Mesenchymal stem cell (in vitro differentiated cells and primary cell): ENCODE measurements at regions not wholly inside any gene's neighbourhood (a gene's known extent, or its start where the extent isn't known, plus 50 kb on each side); places are given as distances from the start of the nearest gene placed in this dataset.

Experiments used
- DNase-seq: peaks from one replicate; pipeline ENCODE4 v3.0.0-alpha.2; 2013
- H2AFZ ChIP-seq: one replicate; pipeline ENCODE4 v1.6.1; 2013; ENCODE audit warnings: low read depth, mild to moderate bottlenecking, control low read depth, inconsistent platforms, low read length, moderate library complexity
- H2AK5ac ChIP-seq: 2 replicates; pipeline ENCODE4 v1.6.1; 2013; ENCODE audit warnings: low read length, moderate library complexity, mild to moderate bottlenecking, inconsistent platforms; ENCODE audit not compliant: severe bottlenecking
- H2BK120ac ChIP-seq: one replicate; pipeline ENCODE4 v1.6.1; 2013; ENCODE audit warnings: low read depth, mild to moderate bottlenecking, inconsistent platforms, low read length, moderate library complexity
- H2BK12ac ChIP-seq, 2 experiments: one replicate each; pipeline ENCODE4 v1.6.1; 2013; ENCODE audit warnings: inconsistent platforms in 2 of 2, low read length in 2 of 2, mild to moderate bottlenecking in 2 of 2, moderate library complexity in 2 of 2, control low read depth in 1 of 2
- H2BK15ac ChIP-seq: one replicate; pipeline ENCODE4 v1.6.1; 2013; ENCODE audit warnings: mild to moderate bottlenecking, low read depth, inconsistent platforms; ENCODE audit not compliant: poor library complexity, severe bottlenecking
- H2BK5ac ChIP-seq: 2 replicates; pipeline ENCODE4 v1.6.1; 2013; ENCODE audit warnings: low read depth, mild to moderate bottlenecking, low read length, control low read depth, inconsistent platforms; ENCODE audit not compliant: poor library complexity, severe bottlenecking
- H3K14ac ChIP-seq, 2 experiments: one replicate each; pipeline ENCODE4 v1.6.1; 2013; ENCODE audit warnings: inconsistent platforms in 2 of 2, low read length in 2 of 2, control low read depth in 1 of 2, mild to moderate bottlenecking in 1 of 2, moderate library complexity in 1 of 2
- H3K18ac ChIP-seq, 2 experiments: one replicate each; pipeline ENCODE4 v1.6.1; 2013; ENCODE audit warnings: inconsistent platforms in 2 of 2, low read length in 2 of 2, control low read depth in 1 of 2, low read depth in 1 of 2, mild to moderate bottlenecking in 1 of 2
- H3K23ac ChIP-seq, 2 experiments: one replicate each; pipeline ENCODE4 v1.6.1; 2013; ENCODE audit warnings: inconsistent platforms in 2 of 2, low read length in 2 of 2, mild to moderate bottlenecking in 2 of 2, moderate library complexity in 2 of 2, control low read depth in 1 of 2
- H3K27ac ChIP-seq: 2 replicates; pipeline ENCODE4 v1.5.1; 2013; ENCODE audit warnings: mild to moderate bottlenecking, moderate library complexity, low read length, control low read depth, inconsistent platforms; ENCODE audit not compliant: poor library complexity, severe bottlenecking
- H3K27me3 ChIP-seq, 2 experiments: 2 replicates each; pipeline versions ENCODE4 v1.6.1 to v1.7.0; 2013; ENCODE audit warnings: low read length in 2 of 2, mild to moderate bottlenecking in 2 of 2, moderate library complexity in 2 of 2, control low read depth in 1 of 2, inconsistent platforms in 1 of 2; ENCODE audit not compliant: control insufficient read depth in 1 of 2, insufficient read depth in 1 of 2
- H3K36me3 ChIP-seq, 2 experiments: 2 replicates each; pipeline versions ENCODE4 v1.6.1 to v1.7.0; 2013; ENCODE audit warnings: low read length in 2 of 2, control low read depth in 1 of 2, inconsistent platforms in 1 of 2, low read depth in 1 of 2, mild to moderate bottlenecking in 1 of 2; ENCODE audit not compliant: insufficient read depth in 2 of 2, control insufficient read depth in 1 of 2
- H3K4ac ChIP-seq, 2 experiments: one replicate each; pipeline ENCODE4 v1.6.1; 2013; ENCODE audit warnings: inconsistent platforms in 2 of 2, low read length in 2 of 2, mild to moderate bottlenecking in 2 of 2, moderate library complexity in 2 of 2, control low read depth in 1 of 2, low read depth in 1 of 2
- H3K4me1 ChIP-seq: 2 replicates; pipeline ENCODE4 v1.6.1; 2013; ENCODE audit warnings: low read depth, low read length, control low read depth; ENCODE audit not compliant: control insufficient read depth, insufficient read depth
- H3K4me2 ChIP-seq: 2 replicates; pipeline ENCODE4 v1.6.1; 2013; ENCODE audit warnings: low read length, mild to moderate bottlenecking, inconsistent platforms; ENCODE audit not compliant: poor library complexity, severe bottlenecking
- H3K4me3 ChIP-seq, 2 experiments: 2 replicates each; pipeline versions ENCODE4 v1.5.1 to v1.7.0; 2013; ENCODE audit warnings: low read length in 2 of 2, mild to moderate bottlenecking in 2 of 2, control low read depth in 1 of 2, low read depth in 1 of 2; ENCODE audit not compliant: insufficient read depth in 1 of 2
- H3K79me1 ChIP-seq: replicated peaks from 2 replicates; pipeline ENCODE4 v1.6.1; 2013; ENCODE audit warnings: mild to moderate bottlenecking, control low read depth, low read length, inconsistent platforms; ENCODE audit not compliant: poor library complexity, severe bottlenecking
- H3K9ac ChIP-seq: 2 replicates; pipeline ENCODE4 v1.7.0; 2013; ENCODE audit warnings: mild to moderate bottlenecking, low read length, moderate library complexity
- H3K9me3 ChIP-seq: 2 replicates; pipeline ENCODE4 v1.7.0; 2013; ENCODE audit warnings: mild to moderate bottlenecking, low read length; ENCODE audit not compliant: control insufficient read depth
- H4K8ac ChIP-seq: one replicate; pipeline ENCODE4 v1.6.1; 2013; ENCODE audit warnings: inconsistent platforms, mild to moderate bottlenecking, low read length, moderate library complexity
- H4K91ac ChIP-seq: one replicate; pipeline ENCODE4 v1.6.1; 2013; ENCODE audit warnings: mild to moderate bottlenecking, low read length, inconsistent platforms
- WGBS: methylation state at CpG from one replicate; pipeline ENCODE4 v1.1.7; 2013; ENCODE audit warnings: mixed read lengths; 5-methylcytosine and 5-hydroxymethylcytosine counted together

DNA sequence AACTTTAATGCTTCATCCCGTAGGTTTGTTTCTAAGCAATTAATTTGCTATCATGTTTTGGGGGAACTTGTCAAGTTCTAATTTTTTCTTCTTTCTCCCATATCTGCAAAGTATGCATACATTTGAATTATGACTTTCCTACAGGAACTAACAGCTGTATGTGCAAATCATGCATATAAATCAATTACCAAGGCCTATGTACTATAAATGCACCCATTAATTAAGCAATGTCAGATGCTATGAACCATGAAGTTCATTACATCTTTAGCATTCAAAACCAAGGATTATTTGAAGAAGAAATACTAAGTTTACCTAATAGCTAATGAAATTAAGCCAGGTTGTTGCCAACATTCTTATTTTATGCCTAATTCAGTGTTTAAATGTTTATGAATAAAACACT, 851.3 kb downstream of the TFAP2A start:
- no peak overlapping the region for H3K18ac ChIP-seq
- no peak overlapping the region for H2BK120ac ChIP-seq
- 100% methylated on average over 1 of the region's 1 CpG for WGBS
- no peaks in the 10 kb centered on the region for H3K9me3 ChIP-seq
- H3K79me1 ChIP-seq = no peaks in the 10 kb centered on the region
- H3K9ac ChIP-seq = no peak overlapping the region
- no peak overlapping the region for H3K4me3 ChIP-seq
- no peak for DNase-seq
- H3K4me1 ChIP-seq = no peaks in the 10 kb centered on the region
- H3K27me3 ChIP-seq = peaks cover 0 to 3% of the 10 kb centered on the region in 2 experiments
- no peak overlapping the region for H3K4me2 ChIP-seq
- H2BK15ac ChIP-seq = no peak overlapping the region
- H4K91ac ChIP-seq = no peak overlapping the region
- H2AFZ ChIP-seq = no peak overlapping the region
- no peaks in the 10 kb centered on the region for H3K36me3 ChIP-seq
- no peak overlapping the region for H2AK5ac ChIP-seq
- no peak overlapping the region for H2BK12ac ChIP-seq
- no peak overlapping the region for H3K4ac ChIP-seq
- no peak overlapping the region for H3K27ac ChIP-seq
- H3K23ac ChIP-seq = no peak overlapping the region
- H3K14ac ChIP-seq = no peak overlapping the region
- H4K8ac ChIP-seq = no peak overlapping the region
- no peak overlapping the region for H2BK5ac ChIP-seq

GRCh38 chr6:9554806-9555205, 860.1 kb downstream of the TFAP2A start:
- no peak overlapping the region for H2BK120ac ChIP-seq
- no peaks in the 10 kb centered on the region for H3K4me1 ChIP-seq
- H4K8ac ChIP-seq = no peak overlapping the region
- H3K27me3 ChIP-seq = no peaks in the 10 kb centered on the region
- no peak overlapping the region for H3K23ac ChIP-seq
- no peak overlapping the region for H4K91ac ChIP-seq
- no peak overlapping the region for H2BK5ac ChIP-seq
- no peaks in the 10 kb centered on the region for H3K79me1 ChIP-seq
- no peak overlapping the region for H2BK15ac ChIP-seq
- no peak overlapping the region for H3K27ac ChIP-seq
- H2AK5ac ChIP-seq = no peak overlapping the region
- no peak overlapping the region for H3K4me2 ChIP-seq
- no peak overlapping the region for H2BK12ac ChIP-seq
- DNase-seq = peak; percentile 16
- H3K9ac ChIP-seq = no peak overlapping the region
- no peak overlapping the region for H2AFZ ChIP-seq
- no peak overlapping the region for H3K18ac ChIP-seq
- no peaks in the 10 kb centered on the region for H3K36me3 ChIP-seq
- H3K4ac ChIP-seq = no peak overlapping the region
- H3K14ac ChIP-seq = no peak overlapping the region
- H3K4me3 ChIP-seq = no peak overlapping the region
- H3K9me3 ChIP-seq = peaks cover 10% of the 10 kb centered on the region

DNA sequence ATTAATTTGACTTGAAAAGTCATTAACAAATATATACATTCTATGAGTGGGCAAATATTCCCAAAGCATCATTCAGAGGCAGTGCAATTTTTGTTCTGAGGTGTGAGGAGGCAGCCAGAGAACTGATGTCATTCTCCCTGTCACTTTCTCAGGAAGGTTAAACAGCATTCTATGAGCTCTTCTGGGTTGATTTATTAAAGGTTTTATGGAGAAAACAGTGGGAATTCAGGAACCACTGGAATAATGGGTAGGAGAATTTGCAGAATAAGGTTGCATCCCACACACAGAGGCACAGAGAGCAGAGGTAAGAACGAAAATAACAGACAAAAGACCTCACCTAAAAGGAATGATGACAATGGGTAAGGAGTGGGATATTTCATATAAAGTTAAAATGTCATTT, 860.6 kb downstream of the TFAP2A start:
- Histone ChIP-seq H3K4ac (no peak overlapping the region), H3K36me3 (no peaks in the 10 kb centered on the region), H3K18ac (no peak overlapping the region), H3K4me1 (no peaks in the 10 kb centered on the region), H3K14ac (no peak overlapping the region), H2BK12ac (no peak overlapping the region), H3K27me3 (no peaks in the 10 kb centered on the region), H2BK120ac (no peak overlapping the region), H2BK5ac (no peak overlapping the region), H2BK15ac (no peak overlapping the region), H3K27ac (no peak overlapping the region), H3K9me3 (peaks cover 10% of the 10 kb centered on the region), H2AK5ac (no peak overlapping the region), H3K23ac (no peak overlapping the region), H4K91ac (no peak overlapping the region), H3K4me3 (no peak overlapping the region), H3K79me1 (no peaks in the 10 kb centered on the region), H3K9ac (no peak overlapping the region), H3K4me2 (no peak overlapping the region), H4K8ac (no peak overlapping the region), H2AFZ (no peak overlapping the region)
- no CpG with 5 or more reads among the region's 1 CpG for WGBS
- DNase-seq = no peak

- Histone ChIP-seq H3K9me3 (peaks cover 10% of the 10 kb centered on the region), H2BK15ac (no peak overlapping the region), H3K4me1 (no peaks in the 10 kb centered on the region), H2BK120ac (no peak overlapping the region), H3K23ac (no peak overlapping the region), H2AFZ (no peak overlapping the region), H3K4ac (no peak overlapping the region), H3K9ac (no peak overlapping the region), H4K8ac (no peak overlapping the region), H4K91ac (no peak overlapping the region), H3K18ac (no peak overlapping the region), H3K4me3 (no peak overlapping the region), H2BK5ac (no peak overlapping the region), H3K36me3 (no peaks in the 10 kb centered on the region), H3K27ac (no peak overlapping the region), H2BK12ac (peak overlapping the region in 1 of 2 experiments; percentile 15), H3K79me1 (no peaks in the 10 kb centered on the region), H3K4me2 (no peak overlapping the region), H2AK5ac (no peak overlapping the region), H3K14ac (no peak overlapping the region), H3K27me3 (no peaks in the 10 kb centered on the region)
- WGBS = 11% methylated on average over 1 of the region's 1 CpG
- DNase-seq = no peak
Observed at GRCh38 chr6:9553002-9553401, 861.9 kb downstream of the TFAP2A start.
